HEK293 (cell line): ENCODE measurements at regions not wholly inside any gene's neighbourhood (a gene's known extent, or its start where the extent isn't known, plus 50 kb on each side); places are given as distances from the start of the nearest gene placed in this dataset.

ENCODE experiments used
- CTCF ChIA-PET: fragments of 350-600 bp; formaldehyde crosslinking; extraction: SDS; loops from one replicate; lab custom pipeline; 2021; ENCODE audit warnings: antibody characterized with exemption; lab: Yijun Ruan, JAX
- POLR2A ChIA-PET: fragments of 300-600 bp; formaldehyde crosslinking; extraction: SDS; loops from one replicate; lab custom pipeline; 2020; ENCODE audit warnings: antibody characterized with exemption, inconsistent platforms; lab: Yijun Ruan, JAX
- H3K27ac ChIP-seq: fragments of 200-500 bp; sonication (Bioruptor generic); 2 replicates; pipeline ENCODE4 v1.5.1; 2014; ENCODE audit warnings: low read depth, low read length, control low read depth, inconsistent platforms; ENCODE audit errors: extremely low read depth
- H3K36me3 ChIP-seq, 2 experiments: fragments of 200-500 bp in 1 of 2; sonication (Bioruptor generic) in 1 of 2; 1 replicate in 1 of 2; 2 replicates in 1 of 2; pipeline ENCODE4 v1.5.1; 2014 to 2017; ENCODE audit warnings: inconsistent platforms in 2 of 2, low read length in 2 of 2; ENCODE audit not compliant: control insufficient read depth in 2 of 2, insufficient read depth in 1 of 2
- H3K4me1 ChIP-seq: fragments of 200-500 bp; sonication (Bioruptor generic); 2 replicates; pipeline ENCODE4 v1.5.1; 2014; ENCODE audit warnings: mild to moderate bottlenecking, low read length, inconsistent platforms; ENCODE audit not compliant: control insufficient read depth, insufficient read depth
- H3K4me3 ChIP-seq: 2 replicates; pipeline ENCODE4 v1.5.1; 2011; ENCODE audit warnings: low read depth, mild to moderate bottlenecking, control low read depth, low read length, moderate library complexity
- H3K9me3 ChIP-seq: fragments of 200-500 bp; sonication (Bioruptor generic); 2 replicates; pipeline ENCODE4 v1.5.1; 2014; ENCODE audit warnings: low read depth, low read length, inconsistent platforms; ENCODE audit not compliant: control insufficient read depth, insufficient read depth
- BCL11A ChIP-seq: fragments of 450-650 bp; formaldehyde crosslinking; IDR thresholded peaks from 2 replicates; pipeline ENCODE4 v1.5.1; 2016; ENCODE audit warnings: low read depth, missing biosample characterization, missing genetic modification characterization
- GFI1B ChIP-seq: fragments of 450-650 bp; formaldehyde crosslinking; IDR thresholded peaks from 2 replicates; pipeline ENCODE4 v1.5.1; 2016; ENCODE audit warnings: missing biosample characterization, missing genetic modification characterization
- HOXA7 ChIP-seq: sonication (generic); formaldehyde crosslinking; IDR thresholded peaks from 2 replicates; pipeline ENCODE4 v1.8.1; 2022; ENCODE audit warnings: missing genetic modification reagents, borderline replicate concordance
- SP2 ChIP-seq: fragments of 450-650 bp; formaldehyde crosslinking; IDR thresholded peaks from 2 replicates; pipeline ENCODE4 v1.5.1; 2016; ENCODE audit warnings: missing biosample characterization, missing genetic modification characterization
- ZFP69B ChIP-seq: fragments of 450-650 bp; formaldehyde crosslinking; IDR thresholded peaks from 2 replicates; pipeline ENCODE4 v1.5.1; 2016; ENCODE audit warnings: missing biosample characterization, missing genetic modification characterization
- ZNF292 ChIP-seq: fragments of 450-650 bp; formaldehyde crosslinking; IDR thresholded peaks from 2 replicates; pipeline ENCODE4 v1.5.1; 2016; ENCODE audit warnings: low read depth, missing biosample characterization, missing genetic modification characterization, borderline replicate concordance
- ZNF514 ChIP-seq: fragments of 450-650 bp; formaldehyde crosslinking; IDR thresholded peaks from 2 replicates; pipeline ENCODE4 v1.5.1; 2016; ENCODE audit warnings: missing biosample characterization, missing genetic modification characterization
- ZNF585B ChIP-seq: fragments of 450-650 bp; formaldehyde crosslinking; IDR thresholded peaks from 2 replicates; pipeline ENCODE4 v1.5.1; 2016; ENCODE audit warnings: missing biosample characterization, missing genetic modification characterization
- ZNF596 ChIP-seq: fragments of 450-650 bp; IDR thresholded peaks from 2 replicates; pipeline ENCODE4 v1.5.0; 2018; ENCODE audit warnings: missing biosample characterization, mild to moderate bottlenecking, missing genetic modification characterization, moderate library complexity
- ZNF623 ChIP-seq: fragments of 450-650 bp; formaldehyde crosslinking; IDR thresholded peaks from 2 replicates; pipeline ENCODE4 v1.5.1; 2016; ENCODE audit warnings: missing biosample characterization, missing genetic modification characterization
- ZNF626 ChIP-seq: fragments of 450-650 bp; sonication (Bioruptor Pico); formaldehyde crosslinking; IDR thresholded peaks from 2 replicates; pipeline ENCODE4 v1.5.1; 2018; ENCODE audit warnings: missing biosample characterization, missing genetic modification characterization, inconsistent platforms
- ZNF660 ChIP-seq: fragments of 450-650 bp; IDR thresholded peaks from 2 replicates; pipeline ENCODE4 v1.5.1; 2018; ENCODE audit warnings: missing biosample characterization, mild to moderate bottlenecking, missing genetic modification characterization
- ZNF843 ChIP-seq: fragments of 450-650 bp; formaldehyde crosslinking; IDR thresholded peaks from 2 replicates; pipeline ENCODE4 v1.5.1; 2016; ENCODE audit warnings: missing biosample characterization, missing genetic modification characterization
- TF ChIP-seq, protein P1 (sequence below): fragments of 450-650 bp; formaldehyde crosslinking; IDR thresholded peaks from 2 replicates; pipeline ENCODE4 v1.5.1; 2017; ENCODE audit warnings: missing biosample characterization, mild to moderate bottlenecking, missing genetic modification characterization, moderate library complexity
- TF ChIP-seq, protein P2 (sequence below): IDR thresholded peaks from 2 replicates; pipeline ENCODE4 v1.6.1; 2011; ENCODE audit warnings: mild to moderate bottlenecking, low read depth, low read length, borderline replicate concordance
- TF ChIP-seq, protein P3 (sequence below): fragments of 450-650 bp; formaldehyde crosslinking; IDR thresholded peaks from 2 replicates; pipeline ENCODE4 v1.5.1; 2016; ENCODE audit warnings: missing biosample characterization, missing genetic modification characterization, low read depth
- TF ChIP-seq, protein P4 (sequence below): fragments of 450-650 bp; formaldehyde crosslinking; IDR thresholded peaks from 2 replicates; pipeline ENCODE4 v1.5.1; 2016; ENCODE audit warnings: missing biosample characterization, missing genetic modification characterization
- TF ChIP-seq, protein P5 (sequence below): fragments of 450-650 bp; formaldehyde crosslinking; IDR thresholded peaks from 2 replicates; pipeline ENCODE4 v1.5.1; 2017; ENCODE audit warnings: missing biosample characterization, missing genetic modification characterization
- TF ChIP-seq, protein P6 (sequence below): fragments of 450-650 bp; formaldehyde crosslinking; IDR thresholded peaks from 2 replicates; pipeline ENCODE4 v1.5.1; 2016; ENCODE audit warnings: missing biosample characterization, missing genetic modification characterization

DNA sequence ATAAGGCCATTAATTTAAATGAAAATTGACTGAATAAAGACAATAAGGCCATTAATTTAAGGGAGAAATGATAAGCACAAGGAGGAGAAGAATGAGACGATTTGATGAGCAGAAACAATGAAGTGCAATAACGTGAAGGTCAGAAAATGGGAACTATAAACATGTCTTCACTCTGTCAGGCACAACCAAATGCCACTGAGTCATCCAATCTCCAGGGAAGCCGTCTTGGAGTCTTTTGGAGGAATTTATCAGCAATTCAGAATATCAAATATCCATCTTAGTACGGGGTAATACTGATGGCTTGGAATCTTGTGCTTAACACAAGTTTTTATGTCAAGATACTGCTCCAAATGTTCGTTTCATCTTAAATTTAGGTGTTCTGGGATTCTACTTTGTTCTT lies 159.9 kb downstream of the CAPZA3 start:
- no peak overlapping the region for H3K4me3 ChIP-seq
- POLR2A ChIA-PET, result no interaction called here
- no peaks in the 10 kb centered on the region for H3K9me3 ChIP-seq
- CTCF ChIA-PET, result no interaction called here
- no peaks in the 10 kb centered on the region for H3K36me3 ChIP-seq
- TF ChIP-seq ZNF660, result no peak
- TF ChIP-seq, protein P1, sequence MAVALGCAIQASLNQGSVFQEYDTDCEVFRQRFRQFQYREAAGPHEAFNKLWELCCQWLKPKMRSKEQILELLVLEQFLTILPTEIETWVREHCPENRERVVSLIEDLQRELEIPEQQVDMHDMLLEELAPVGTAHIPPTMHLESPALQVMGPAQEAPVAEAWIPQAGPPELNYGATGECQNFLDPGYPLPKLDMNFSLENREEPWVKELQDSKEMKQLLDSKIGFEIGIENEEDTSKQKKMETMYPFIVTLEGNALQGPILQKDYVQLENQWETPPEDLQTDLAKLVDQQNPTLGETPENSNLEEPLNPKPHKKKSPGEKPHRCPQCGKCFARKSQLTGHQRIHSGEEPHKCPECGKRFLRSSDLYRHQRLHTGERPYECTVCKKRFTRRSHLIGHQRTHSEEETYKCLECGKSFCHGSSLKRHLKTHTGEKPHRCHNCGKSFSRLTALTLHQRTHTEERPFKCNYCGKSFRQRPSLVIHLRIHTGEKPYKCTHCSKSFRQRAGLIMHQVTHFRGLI (tag by site-specific recombination), result no peak
- no peak for TF ChIP-seq ZNF626
- no peak for TF ChIP-seq ZNF514
- no peak for TF ChIP-seq ZNF292
- TF ChIP-seq GFI1B, result no peak
- TF ChIP-seq, all 188 proteins: peak for 0
- Histone ChIP-seq H3K4me1 (no peaks in the 10 kb centered on the region), H3K27ac (no peak overlapping the region)

DNA sequence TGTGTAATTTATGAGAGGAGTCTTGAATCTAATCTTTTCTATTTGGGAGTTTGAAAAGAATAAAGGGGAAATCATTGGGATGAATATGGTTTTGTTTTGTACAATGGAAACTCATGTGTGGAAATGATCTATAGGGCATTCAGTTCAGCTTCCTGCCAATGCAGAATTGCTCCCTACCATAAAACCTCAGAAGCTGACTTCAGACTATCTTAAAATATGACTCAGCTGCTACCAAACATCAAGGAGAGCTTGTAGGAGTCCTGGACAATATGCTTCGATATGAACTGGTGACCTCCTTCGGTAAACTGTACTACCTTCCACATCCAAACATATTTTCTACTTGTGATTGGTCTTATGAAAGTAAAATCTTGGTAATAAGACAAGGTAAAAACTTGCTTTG lies 160.6 kb downstream of the CAPZA3 start:
- Histone ChIP-seq H3K36me3 (no peaks in the 10 kb centered on the region), H3K4me3 (no peak overlapping the region), H3K4me1 (no peaks in the 10 kb centered on the region), H3K9me3 (no peaks in the 10 kb centered on the region), H3K27ac (no peak overlapping the region)
- TF ChIP-seq, protein P2, sequence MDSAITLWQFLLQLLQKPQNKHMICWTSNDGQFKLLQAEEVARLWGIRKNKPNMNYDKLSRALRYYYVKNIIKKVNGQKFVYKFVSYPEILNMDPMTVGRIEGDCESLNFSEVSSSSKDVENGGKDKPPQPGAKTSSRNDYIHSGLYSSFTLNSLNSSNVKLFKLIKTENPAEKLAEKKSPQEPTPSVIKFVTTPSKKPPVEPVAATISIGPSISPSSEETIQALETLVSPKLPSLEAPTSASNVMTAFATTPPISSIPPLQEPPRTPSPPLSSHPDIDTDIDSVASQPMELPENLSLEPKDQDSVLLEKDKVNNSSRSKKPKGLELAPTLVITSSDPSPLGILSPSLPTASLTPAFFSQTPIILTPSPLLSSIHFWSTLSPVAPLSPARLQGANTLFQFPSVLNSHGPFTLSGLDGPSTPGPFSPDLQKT, result no peak
- TF ChIP-seq, protein P3, sequence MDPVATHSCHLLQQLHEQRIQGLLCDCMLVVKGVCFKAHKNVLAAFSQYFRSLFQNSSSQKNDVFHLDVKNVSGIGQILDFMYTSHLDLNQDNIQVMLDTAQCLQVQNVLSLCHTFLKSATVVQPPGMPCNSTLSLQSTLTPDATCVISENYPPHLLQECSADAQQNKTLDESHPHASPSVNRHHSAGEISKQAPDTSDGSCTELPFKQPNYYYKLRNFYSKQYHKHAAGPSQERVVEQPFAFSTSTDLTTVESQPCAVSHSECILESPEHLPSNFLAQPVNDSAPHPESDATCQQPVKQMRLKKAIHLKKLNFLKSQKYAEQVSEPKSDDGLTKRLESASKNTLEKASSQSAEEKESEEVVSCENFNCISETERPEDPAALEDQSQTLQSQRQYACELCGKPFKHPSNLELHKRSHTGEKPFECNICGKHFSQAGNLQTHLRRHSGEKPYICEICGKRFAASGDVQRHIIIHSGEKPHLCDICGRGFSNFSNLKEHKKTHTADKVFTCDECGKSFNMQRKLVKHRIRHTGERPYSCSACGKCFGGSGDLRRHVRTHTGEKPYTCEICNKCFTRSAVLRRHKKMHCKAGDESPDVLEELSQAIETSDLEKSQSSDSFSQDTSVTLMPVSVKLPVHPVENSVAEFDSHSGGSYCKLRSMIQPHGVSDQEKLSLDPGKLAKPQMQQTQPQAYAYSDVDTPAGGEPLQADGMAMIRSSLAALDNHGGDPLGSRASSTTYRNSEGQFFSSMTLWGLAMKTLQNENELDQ, result no peak
- TF ChIP-seq HOXA7 (CRISPR knock-in tag) (no peak), ZNF660 (no peak), ZNF623 (tag by site-specific recombination) (no peak), SP2 (no peak), BCL11A (tag by site-specific recombination) (no peak)
- TF ChIP-seq, protein P4, sequence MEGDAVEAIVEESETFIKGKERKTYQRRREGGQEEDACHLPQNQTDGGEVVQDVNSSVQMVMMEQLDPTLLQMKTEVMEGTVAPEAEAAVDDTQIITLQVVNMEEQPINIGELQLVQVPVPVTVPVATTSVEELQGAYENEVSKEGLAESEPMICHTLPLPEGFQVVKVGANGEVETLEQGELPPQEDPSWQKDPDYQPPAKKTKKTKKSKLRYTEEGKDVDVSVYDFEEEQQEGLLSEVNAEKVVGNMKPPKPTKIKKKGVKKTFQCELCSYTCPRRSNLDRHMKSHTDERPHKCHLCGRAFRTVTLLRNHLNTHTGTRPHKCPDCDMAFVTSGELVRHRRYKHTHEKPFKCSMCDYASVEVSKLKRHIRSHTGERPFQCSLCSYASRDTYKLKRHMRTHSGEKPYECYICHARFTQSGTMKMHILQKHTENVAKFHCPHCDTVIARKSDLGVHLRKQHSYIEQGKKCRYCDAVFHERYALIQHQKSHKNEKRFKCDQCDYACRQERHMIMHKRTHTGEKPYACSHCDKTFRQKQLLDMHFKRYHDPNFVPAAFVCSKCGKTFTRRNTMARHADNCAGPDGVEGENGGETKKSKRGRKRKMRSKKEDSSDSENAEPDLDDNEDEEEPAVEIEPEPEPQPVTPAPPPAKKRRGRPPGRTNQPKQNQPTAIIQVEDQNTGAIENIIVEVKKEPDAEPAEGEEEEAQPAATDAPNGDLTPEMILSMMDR (tag by site-specific recombination), result no peak
- CTCF ChIA-PET, result interaction anchor here (0.9 kb wide), 1 partner anchor 288 kb away, joined by 3 read pairs; no protein-coding TSS in a partner anchor
- POLR2A ChIA-PET, result no interaction called here

DNA sequence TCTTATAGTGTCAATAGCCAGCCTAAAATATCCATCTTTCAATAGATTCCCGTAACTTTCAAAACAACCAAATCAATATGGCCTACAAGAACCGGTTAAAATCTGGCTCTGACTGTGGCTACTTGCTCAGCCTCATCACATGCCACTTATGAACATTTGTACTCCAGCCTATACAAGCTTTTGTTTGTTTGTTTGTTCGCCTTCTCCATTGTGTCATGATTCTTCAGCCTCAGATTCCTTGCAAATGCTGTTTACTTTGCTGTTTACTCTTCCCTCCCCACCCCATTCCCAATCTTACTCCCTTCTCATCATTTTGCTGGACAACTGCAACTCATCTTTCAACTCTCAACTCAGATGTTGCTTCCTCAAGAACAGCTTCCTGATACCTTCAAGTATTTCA lies 161.2 kb downstream of the CAPZA3 start:
- Histone ChIP-seq H3K27ac (no peak overlapping the region), H3K9me3 (no peaks in the 10 kb centered on the region), H3K4me1 (no peaks in the 10 kb centered on the region), H3K4me3 (no peak overlapping the region), H3K36me3 (no peaks in the 10 kb centered on the region)
- POLR2A ChIA-PET, result no interaction called here
- no peak for TF ChIP-seq ZFP69B (tag by site-specific recombination)
- no peak for TF ChIP-seq ZNF585B (tag by site-specific recombination)
- TF ChIP-seq, protein P5, sequence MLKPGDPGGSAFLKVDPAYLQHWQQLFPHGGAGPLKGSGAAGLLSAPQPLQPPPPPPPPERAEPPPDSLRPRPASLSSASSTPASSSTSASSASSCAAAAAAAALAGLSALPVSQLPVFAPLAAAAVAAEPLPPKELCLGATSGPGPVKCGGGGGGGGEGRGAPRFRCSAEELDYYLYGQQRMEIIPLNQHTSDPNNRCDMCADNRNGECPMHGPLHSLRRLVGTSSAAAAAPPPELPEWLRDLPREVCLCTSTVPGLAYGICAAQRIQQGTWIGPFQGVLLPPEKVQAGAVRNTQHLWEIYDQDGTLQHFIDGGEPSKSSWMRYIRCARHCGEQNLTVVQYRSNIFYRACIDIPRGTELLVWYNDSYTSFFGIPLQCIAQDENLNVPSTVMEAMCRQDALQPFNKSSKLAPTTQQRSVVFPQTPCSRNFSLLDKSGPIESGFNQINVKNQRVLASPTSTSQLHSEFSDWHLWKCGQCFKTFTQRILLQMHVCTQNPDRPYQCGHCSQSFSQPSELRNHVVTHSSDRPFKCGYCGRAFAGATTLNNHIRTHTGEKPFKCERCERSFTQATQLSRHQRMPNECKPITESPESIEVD (tag by site-specific recombination), result no peak
- TF ChIP-seq ZNF843 (tag by site-specific recombination), result no peak
- TF ChIP-seq, protein P6, sequence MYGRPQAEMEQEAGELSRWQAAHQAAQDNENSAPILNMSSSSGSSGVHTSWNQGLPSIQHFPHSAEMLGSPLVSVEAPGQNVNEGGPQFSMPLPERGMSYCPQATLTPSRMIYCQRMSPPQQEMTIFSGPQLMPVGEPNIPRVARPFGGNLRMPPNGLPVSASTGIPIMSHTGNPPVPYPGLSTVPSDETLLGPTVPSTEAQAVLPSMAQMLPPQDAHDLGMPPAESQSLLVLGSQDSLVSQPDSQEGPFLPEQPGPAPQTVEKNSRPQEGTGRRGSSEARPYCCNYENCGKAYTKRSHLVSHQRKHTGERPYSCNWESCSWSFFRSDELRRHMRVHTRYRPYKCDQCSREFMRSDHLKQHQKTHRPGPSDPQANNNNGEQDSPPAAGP (tag by site-specific recombination), result no peak
- no peak for TF ChIP-seq SP2
- TF ChIP-seq ZNF596 (tag by site-specific recombination), result no peak
- CTCF ChIA-PET, result interaction anchor here (0.9 kb wide), 1 partner anchor 287 kb away, joined by 3 read pairs; no protein-coding TSS in a partner anchor
